GM19025 (cell line): ENCODE measurements at regions not wholly inside any gene's neighbourhood (a gene's known extent, or its start where the extent isn't known, plus 50 kb on each side); places are given as distances from the start of the nearest gene placed in this dataset.

Source experiments
- ATAC-seq: cut with Tn5 transposase; IDR thresholded peaks from one replicate; pipeline ENCODE4 v1.9.1; 2021; ENCODE audit warnings: mild to moderate bottlenecking, low read depth, moderate library complexity; ENCODE audit not compliant: unreplicated experiment

DNA sequence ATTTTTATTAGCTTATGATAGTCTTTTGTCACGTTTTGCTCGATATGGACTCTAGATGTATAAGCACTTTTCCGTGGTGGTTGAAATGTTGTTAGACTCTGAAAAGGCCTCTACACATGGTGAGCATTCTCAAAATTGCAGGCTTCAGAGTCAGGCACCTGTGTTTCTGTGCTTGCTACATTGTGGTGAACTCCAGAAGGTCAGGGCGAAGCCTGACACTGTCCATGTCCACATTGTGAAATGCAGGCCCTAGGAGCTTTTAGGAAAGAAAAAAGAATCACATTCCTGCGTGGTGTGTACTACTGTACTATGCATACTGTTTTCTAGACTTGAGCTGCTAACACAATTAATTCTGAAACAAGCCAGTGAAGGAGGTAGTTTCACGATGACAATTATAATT is 86.3 kb downstream of the HS3ST1 start:
- no peak for ATAC-seq

DNA sequence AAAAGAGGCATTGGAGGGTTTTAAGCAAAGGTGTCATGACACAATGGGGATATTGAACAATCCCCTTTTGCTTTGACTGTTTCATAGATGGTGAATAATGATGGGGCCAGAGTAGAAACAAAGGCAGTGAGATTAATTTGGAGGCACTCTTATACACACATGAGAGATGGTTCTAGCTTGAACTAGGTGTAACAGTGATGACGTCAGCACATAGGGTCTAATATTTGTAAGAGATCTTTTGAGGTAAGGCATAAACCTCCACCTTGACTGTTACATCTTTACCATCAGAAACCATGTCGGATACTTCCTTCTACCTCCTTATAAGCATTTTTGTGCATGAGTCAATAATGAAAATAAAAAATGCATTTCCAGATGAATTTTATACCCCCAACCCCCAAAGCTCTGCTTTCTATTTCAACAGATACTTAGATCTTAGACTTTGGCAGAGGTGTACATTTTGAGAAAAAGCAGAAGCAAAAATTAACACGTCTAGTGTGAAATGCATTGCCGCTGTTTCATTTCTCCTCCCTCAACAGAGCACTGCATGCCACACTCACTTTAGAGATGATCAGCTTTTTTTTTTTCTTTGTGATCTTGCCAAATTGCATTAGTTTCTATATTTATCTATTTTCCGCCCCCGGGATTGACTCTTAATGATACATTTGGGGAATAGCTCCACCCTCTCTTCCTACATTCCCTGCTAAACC is 87.2 kb downstream of the HS3ST1 start:
- ATAC-seq, result no peak

DNA sequence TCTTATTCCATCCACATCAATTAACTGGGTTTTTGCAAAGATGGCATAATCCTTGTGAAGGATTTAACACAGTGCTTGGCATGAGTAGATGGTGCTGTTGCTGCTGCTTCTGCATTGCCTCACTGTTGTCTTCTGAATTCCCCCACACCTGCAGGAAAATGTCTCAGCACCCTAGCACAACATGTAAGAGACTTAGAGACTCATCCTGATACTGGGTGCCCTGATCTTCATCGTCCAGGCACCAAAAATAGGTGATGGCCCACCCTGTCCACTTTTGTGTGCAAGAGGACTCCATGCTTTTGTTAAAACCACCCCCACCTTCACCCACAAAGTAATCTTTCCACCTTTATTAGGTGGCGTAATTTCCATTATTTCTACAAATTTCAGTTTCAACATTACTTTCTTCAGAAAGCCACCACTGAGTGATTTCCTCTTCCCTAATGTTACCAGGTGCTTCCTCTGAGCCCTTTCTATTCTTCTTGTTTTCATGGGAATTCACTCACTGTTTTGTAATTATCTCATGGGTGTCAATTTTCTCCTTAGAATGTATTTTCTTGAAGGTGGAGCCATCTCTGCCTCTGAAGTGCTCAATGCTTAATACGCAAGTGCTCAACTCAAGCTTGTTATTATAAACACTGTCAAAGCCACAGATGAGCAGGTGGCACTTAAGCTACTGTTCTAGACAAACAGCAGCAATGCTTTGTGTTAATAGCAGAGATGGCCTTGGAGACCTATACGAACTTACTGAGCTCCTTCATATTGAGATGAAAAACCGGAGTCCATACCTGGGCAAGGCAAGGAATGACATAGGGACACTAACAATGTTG is 89.5 kb downstream of the HS3ST1 start:
- no peak for ATAC-seq

DNA sequence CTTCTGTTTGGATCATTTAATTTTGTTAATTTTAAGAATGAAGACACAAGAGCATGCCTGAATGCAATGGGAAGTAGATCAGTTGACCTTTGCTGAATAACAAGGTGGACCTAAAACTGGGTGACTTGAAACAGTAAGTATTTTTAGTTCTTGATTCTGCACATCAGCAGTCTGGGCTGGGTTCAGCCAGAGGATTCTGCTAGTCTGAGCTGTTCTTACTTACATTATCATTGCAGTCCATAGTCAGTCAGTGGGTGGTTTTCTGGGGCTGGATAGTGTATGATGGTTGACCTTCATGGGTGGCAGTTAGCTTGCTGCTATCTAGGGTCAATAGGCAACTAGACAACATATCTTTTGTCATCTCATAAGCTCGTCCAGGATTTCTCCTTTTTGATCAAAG is 91.4 kb downstream of the HS3ST1 start:
- ATAC-seq, result no peak

DNA sequence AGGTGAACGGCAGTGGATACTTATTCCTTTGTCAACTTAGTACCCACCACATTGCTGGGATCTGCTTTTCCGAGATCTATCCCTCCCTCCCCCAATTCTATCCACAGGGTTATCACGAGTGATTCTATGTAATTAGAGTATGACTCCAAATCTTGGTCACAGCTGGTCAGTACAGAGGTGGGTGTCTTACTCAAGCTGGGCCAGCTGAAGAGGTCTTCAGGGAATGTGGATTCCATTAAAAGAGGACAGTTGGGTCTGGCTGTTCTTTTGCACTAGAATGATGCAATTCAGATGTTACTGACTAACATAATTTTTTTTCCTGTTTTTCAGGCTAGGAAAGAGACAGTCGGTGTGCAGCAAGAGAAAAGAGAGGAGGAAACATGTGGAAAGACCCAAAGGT is 92.3 kb downstream of the HS3ST1 start:
- no peak for ATAC-seq

DNA sequence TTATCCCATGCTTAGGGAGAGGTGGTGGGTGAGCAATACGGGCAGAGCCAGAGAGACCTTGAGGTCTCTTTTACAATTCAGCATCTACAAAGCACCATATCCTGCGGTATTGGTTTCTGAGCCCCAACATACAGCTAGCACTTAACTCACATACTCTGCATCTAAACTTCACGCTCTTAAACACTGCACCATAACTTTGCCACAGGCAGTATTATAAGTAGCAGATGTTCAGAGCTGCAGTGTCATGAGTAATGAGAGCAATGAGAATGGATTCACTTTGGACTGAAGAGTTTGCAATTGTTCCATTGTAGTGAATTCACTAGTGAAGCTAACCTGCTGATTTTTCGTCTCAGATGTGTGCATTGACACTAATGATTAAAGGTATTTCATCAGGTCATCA is 93.8 kb downstream of the HS3ST1 start:
- ATAC-seq, result no peak

DNA sequence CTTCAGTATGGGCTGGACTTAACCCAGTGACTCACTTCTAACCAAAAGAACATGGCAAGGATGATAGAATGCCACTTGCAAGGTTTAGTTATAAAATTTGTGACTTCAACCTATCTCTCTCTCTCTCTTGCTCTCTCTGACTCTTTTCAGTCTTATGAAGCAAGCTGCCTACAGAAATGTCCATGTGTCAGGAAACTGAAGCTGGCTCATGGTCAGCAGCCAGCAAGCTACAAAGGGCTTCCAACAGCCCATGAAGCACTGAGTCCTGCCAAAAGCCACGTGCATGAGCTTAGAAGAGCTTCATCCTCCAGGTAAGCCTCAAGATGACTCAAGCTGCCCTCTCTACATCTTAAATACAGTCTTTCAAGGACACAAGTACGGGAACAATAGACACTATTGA is 100.3 kb downstream of the HS3ST1 start:
- no peak for ATAC-seq

DNA sequence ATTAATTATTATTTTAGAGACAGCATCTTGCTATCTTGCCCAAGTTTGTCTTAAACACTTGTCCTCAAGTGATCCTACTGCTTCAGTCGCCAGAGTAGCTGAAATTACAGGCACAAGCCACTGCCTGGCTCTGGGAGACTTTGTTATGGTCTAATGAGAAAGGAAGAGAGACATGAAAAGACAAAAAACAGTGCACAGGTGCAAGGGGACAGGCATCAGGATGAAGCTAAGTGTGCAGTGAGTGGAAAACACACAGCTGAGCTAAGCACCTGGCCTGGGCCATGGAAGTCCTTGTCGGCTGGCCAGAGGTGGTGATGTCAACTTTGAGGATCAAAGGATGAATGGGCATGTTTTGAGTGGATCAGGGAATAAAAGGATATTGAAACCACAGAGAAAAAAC is 102.7 kb downstream of the HS3ST1 start:
- no peak for ATAC-seq

DNA sequence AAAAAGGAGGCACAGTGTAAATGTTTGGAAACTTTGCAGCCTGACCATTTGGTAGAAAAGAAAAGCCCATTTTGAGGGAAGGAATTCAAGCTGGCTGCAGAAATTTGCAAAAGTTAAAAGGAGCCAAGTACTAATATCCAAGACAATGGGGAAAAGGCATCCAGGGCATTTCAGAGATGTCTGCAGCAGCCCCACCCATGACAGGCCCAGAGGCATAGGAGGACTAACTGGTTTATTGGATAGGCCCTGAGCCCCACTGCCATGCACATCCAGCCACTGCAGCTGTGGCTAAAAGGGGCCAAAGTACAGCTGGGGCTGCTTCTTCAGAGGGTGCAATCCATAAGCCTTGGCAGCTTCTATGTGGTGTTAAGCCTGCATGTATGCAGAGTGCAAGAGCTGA is 104.9 kb downstream of the HS3ST1 start:
- no peak for ATAC-seq

DNA sequence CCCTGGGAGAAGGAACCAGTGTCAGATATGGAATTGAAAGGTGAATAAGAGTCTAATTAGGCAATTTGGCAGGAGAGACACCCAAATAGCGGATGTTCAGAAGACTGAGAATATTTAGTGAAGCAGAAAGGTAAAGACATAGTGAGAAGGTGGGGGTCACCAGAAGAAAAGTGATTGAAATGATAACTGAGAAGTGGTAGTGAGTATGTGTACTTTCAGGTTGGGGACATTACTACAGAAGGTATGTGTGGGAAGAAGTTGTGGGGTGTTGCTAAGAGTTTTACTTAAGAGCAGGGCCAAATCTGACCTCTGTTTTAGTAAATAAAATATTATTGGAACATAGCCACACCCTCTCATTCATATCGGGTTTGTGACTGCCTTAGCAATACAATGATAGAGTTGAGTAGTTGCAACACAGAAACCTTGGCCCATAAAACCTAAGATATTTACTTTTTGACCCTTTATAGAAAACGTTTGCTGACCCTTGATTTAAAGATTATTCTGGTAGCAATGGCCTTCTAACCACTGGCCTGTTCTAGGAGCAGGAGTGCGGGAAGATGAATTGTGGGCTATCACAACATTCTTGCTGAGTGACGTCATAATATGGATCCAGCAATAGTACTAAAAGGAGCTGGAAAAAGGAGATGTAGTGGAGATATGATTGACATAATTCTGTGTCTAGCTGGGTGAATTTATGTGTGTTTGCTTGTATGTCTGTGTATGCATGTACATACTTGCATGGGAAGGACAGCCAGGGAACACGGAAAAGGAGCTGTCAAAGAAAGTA is 115.3 kb downstream of the HS3ST1 start:
- no peak for ATAC-seq

DNA sequence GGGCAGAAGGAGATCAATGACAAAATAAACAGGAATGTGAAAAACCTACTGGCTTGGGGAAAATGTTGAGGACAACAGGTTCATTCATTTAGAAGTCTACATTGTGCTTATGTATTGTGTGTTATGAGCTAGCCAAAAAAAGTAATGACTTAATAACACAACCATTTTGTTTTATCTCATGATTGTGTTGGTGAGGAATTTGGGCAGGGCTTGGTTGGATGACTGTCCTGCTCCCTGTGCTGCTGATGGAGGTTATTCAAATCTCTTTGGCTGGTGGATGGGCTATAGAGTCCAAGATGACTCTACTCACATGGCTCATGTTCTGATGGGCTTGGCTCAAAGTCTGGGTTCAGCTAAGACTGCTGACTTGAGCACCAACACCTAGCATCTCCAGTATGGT is 116.3 kb downstream of the HS3ST1 start:
- no peak for ATAC-seq

DNA sequence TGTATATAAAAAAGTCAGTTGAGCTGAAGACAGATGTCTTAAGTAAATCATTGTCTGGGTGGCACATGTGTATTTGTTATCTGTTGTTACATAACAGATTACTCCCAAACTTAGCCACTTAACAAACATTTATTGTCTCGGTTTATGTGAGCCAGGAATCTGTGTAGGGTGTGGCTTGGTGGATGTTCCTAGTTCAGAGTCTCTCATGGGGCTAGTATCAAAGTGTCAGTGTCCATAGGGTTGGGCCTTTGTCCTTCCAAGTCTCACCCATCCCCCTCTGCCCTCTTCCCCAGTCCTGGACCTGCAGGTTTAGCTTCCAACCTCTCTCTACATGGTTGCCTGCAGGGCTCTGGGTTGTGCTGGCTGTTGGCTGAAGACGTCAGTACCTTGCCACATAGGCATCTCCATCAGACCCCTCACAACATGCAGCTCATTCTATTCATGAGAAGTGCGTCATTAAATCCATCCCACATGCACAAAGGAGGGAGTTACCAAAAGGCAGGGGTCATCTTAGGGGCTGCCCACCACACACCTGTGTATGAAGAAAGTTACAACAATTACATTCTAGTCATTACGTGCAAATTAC is 127.5 kb downstream of the HS3ST1 start:
- ATAC-seq, result no peak

DNA sequence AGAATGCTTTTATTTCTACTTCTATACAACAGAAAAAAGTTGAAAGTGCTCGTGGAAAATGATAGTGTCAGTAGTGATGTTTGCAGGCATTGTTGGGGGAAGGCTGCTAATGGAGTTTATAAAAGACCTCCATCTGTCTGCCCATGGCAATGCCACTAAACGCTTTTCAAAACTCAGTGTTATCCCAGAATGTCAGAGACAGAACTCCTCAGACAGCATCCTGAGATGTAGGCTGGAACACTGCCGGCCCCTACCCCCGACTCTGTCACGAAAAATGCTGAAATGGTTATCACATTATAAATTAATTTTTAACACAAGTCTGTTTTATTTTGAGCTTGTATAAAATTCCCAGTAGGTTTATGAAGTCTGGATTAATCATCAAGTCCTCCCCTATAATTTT is 128.9 kb downstream of the HS3ST1 start:
- ATAC-seq, result no peak

DNA sequence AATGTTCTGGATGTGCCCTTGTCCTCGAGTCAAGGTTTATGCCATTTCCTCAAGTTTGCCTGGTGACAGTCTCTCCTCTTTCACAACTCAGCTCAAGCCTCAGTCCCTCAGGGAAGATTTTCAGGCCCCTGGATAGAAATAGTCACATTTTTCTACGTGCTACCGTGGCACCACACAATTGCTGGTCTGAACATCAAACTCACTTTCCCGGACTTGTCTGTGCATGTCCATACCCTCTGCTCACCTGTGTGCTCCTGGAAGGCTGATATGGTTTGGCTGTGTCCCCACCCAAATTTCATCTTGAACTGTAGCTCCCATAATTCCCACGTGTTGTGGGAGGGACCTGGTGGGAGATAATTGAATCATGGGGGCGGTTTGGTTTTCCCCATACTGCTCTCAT is 129.7 kb downstream of the HS3ST1 start:
- no peak for ATAC-seq

DNA sequence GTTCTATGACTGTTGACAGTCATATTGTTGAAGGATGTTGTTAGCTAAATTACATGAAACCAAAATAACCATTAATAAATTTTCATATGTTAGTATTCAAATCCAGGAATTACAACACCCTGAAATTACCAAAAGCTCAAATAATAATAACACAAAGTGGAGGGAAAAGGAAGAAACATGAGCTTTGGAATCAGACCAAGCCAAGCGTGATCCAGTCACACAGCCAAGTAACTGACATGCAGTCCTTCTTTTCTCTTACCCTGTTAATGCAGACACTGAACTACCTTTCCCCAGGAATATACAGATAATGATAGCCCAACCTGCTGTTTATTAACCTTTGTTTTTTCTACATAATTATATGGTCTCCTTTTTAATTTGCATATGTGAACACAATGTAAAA is 130.2 kb downstream of the HS3ST1 start:
- no peak for ATAC-seq

DNA sequence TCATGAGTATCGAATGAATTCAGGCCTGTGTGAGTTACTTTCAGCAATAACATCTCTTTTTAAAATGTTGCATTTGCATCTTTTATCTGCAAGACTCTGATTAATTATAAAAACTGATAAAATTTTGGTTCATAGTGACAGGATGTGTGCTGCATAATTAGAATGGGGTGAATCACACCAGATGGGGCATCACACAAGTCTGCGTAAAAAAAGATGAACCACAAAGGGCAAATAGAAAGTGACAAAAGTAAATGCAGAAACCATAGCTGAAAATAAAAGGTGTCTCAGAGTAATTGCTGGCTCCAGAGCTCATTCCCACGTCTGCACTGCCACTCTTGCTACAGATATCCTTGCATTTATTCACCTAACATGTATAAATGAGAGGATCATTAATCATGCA is 131.1 kb downstream of the HS3ST1 start:
- ATAC-seq, result no peak

DNA sequence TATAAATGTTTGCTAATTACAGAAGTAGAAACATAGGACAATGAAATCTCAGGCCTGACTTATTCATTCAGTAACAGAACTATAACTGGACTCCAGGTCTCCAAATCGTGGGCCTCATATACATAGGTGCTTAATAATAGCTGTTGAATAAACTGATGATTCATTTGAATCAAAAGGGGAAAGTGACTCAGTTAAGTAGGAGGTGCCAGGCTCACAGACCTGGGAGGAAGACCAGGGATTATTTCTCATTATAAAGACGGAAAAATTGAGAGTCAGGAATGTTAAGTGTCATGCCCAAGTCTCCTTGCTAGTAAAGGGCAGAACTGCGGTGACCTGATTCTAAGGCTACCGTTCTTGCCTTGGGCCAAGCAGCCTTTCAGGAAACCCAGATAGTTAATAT is 131.5 kb downstream of the HS3ST1 start:
- no peak for ATAC-seq

DNA sequence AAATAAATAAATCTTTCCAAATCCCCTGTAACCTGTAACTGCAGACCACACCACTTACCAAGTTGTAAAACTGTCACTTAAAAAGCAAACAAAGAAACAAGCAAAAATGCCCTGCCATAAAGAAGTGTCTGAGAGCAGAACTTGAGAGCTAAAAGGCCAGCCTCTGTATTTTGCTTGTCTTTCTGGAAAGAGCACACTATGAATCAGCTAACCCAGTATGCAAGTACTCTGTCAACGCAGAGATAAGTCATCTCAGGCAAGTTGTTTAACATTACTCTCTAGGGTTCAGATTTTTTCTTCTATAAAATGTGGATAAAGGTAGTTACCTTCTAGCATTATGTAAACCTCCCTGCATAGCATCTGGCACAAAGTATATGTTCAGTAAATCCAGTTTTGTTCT is 134.8 kb downstream of the HS3ST1 start:
- no peak for ATAC-seq

DNA sequence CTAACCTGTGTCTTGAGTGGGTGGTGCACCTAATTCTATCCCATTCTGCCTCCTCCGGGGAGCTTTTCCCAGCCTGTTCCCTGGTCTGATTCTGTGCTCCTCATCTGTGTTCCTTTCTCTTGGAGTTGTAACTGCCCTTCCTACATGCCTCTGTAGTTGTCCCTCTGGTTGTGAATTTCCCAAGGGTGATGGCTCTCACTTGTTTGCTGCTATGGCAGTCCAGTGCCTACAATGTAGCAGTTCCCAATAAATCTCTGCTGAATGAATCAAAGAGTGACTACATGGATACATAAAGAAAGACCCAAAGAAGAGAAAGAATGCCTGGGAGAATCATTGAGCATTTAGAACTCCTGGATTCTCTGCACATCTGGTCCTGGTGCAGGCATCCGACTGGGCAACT is 141.6 kb downstream of the HS3ST1 start:
- no peak for ATAC-seq

DNA sequence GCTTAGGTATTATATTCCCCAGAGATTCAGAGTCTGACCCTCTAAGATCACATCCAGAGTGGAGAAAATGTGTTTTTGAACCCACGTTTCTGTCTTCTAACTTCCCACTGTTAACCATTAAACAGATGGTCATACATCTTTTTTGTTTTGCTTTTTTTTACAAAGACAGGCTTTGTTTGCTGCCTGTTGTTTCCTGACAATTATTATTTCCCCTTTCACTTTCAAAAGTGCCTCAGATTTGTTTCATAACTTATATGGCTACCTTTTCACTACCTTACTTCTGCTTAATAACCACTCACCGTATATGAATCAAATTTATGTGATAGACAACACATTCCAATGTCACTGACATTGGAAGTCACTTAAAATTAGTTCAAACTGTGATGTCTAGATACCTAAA is 142.2 kb downstream of the HS3ST1 start:
- no peak for ATAC-seq

DNA sequence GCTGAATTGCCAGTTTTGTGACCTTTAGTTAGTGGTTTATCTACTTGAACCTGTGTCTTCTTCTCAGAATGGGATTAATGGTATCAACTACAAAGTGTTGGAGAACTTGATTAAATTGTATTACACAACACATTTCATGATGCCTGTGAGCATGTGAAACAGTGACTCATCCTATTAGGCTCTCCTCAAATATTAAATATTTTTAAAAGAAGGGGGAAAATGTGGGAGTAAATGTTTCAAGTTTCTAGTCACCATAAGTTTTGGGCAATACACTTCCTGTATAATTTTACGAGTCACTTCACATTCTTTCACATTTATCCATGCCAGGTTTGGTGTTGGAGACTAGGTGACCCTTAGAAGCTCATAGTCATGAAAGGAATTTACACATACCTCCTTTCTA is 147.0 kb downstream of the HS3ST1 start:
- ATAC-seq, result no peak
